ENCODE measurements at regions not wholly inside any gene's neighbourhood (a gene's known extent, or its start where the extent isn't known, plus 50 kb on each side); places are given as distances from the start of the nearest gene placed in this dataset.

DNA sequence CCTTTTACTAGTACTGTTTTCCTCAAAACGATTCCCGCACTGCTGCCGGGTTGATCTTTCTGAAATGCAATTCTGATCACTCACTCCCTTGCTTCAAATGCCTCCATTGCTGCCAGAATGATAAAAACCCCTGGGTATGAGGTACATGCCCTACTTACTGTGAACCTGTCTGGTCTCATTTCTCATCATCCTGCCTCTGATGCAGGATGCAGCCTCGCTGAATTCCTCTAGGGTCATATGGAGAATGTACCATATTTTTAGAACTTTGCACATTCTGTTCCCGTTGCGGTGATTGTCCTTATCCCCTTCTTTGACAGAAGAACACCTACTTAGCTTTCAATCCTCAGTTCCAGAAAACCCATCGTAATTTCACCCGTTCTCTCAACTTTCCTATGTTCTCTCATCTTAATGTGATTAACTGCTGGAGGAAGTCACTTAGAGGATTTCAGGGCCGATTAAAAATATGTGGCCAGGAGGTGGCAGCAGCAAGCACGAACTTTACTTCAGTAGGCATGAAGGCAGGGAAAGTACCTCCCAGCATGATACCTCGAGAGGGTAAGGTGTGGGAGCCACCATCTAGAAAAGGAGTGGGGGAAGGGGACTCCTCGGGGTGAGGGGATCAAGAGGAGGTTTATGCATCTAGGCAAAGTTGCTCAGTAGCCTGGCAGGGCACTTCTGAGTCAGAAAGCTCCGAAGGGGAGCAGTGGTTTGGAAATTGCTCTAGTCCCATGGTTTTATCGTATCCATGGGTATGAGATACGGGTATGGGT, 361.5 kb upstream of the ZP4 start:
- TF ChIP-seq ESRRG (CRISPR knock-in tag; IDR thresholded peaks at IDR 0.05) (no peak), ARNTL (CRISPR knock-in tag; IDR thresholded peaks at IDR 0.05; ENCODE audit: borderline replicate concordance, low read depth) (no peak), ZNF565 (CRISPR knock-in tag; conservative IDR thresholded peaks at IDR 0.05; ENCODE audit: low read depth) (no peak), ZNF70 (CRISPR knock-in tag; IDR thresholded peaks at IDR 0.05) (no peak), GLIS3 (CRISPR knock-in tag; IDR thresholded peaks at IDR 0.05) (no peak), RARB (CRISPR knock-in tag; IDR thresholded peaks at IDR 0.05) (no peak), OSR1 (CRISPR knock-in tag; IDR thresholded peaks at IDR 0.05) (no peak)
- TF ChIP-seq, protein P1, sequence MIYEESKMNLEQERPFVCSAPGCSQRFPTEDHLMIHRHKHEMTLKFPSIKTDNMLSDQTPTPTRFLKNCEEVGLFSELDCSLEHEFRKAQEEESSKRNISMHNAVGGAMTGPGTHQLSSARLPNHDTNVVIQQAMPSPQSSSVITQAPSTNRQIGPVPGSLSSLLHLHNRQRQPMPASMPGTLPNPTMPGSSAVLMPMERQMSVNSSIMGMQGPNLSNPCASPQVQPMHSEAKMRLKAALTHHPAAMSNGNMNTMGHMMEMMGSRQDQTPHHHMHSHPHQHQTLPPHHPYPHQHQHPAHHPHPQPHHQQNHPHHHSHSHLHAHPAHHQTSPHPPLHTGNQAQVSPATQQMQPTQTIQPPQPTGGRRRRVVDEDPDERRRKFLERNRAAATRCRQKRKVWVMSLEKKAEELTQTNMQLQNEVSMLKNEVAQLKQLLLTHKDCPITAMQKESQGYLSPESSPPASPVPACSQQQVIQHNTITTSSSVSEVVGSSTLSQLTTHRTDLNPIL (CRISPR knock-in tag; IDR thresholded peaks at IDR 0.05; ENCODE audit: low read depth) = no peak
- peak; percentile 77 for ATAC-seq

DNA sequence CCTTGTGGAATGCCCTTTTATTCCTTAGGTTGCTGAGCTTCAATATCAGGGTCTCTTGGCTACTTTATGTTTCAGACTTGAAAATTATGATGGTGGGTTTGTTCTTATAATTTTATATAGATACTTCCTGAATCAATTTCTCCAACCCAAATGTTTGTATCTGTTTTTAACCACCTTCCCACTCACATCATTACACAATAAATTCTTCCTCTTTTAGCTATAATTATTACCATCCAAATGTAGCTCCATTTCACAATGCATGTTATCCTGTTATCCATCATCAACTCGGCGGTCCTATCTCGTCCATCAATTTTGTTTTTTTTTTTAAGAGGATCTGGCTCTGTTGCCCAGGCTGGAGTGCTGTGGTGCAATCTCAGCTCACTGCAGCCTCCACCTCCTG, 357.6 kb upstream of the ZP4 start:
- no peak for ATAC-seq
- TF ChIP-seq CSDC2 (CRISPR knock-in tag; IDR thresholded peaks at IDR 0.05) (no peak), ZNF70 (CRISPR knock-in tag; IDR thresholded peaks at IDR 0.05) (no peak), RARB (CRISPR knock-in tag; IDR thresholded peaks at IDR 0.05) (no peak), SNAI2 (CRISPR knock-in tag; IDR thresholded peaks at IDR 0.05) (no peak), BACH2 (CRISPR knock-in tag; IDR thresholded peaks at IDR 0.05; ENCODE audit: borderline replicate concordance) (no peak), ZFP30 (CRISPR knock-in tag; IDR thresholded peaks at IDR 0.05) (no peak), PPARA (CRISPR knock-in tag; IDR thresholded peaks at IDR 0.05; ENCODE audit: borderline replicate concordance) (no peak), ZNF565 (CRISPR knock-in tag; conservative IDR thresholded peaks at IDR 0.05; ENCODE audit: low read depth) (no peak)
- TF ChIP-seq, protein P1 (CRISPR knock-in tag; IDR thresholded peaks at IDR 0.05; ENCODE audit: low read depth) = no peak
- TF ChIP-seq, protein P2, sequence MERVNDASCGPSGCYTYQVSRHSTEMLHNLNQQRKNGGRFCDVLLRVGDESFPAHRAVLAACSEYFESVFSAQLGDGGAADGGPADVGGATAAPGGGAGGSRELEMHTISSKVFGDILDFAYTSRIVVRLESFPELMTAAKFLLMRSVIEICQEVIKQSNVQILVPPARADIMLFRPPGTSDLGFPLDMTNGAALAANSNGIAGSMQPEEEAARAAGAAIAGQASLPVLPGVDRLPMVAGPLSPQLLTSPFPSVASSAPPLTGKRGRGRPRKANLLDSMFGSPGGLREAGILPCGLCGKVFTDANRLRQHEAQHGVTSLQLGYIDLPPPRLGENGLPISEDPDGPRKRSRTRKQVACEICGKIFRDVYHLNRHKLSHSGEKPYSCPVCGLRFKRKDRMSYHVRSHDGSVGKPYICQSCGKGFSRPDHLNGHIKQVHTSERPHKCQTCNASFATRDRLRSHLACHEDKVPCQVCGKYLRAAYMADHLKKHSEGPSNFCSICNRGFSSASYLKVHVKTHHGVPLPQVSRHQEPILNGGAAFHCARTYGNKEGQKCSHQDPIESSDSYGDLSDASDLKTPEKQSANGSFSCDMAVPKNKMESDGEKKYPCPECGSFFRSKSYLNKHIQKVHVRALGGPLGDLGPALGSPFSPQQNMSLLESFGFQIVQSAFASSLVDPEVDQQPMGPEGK (CRISPR knock-in tag; IDR thresholded peaks at IDR 0.05; ENCODE audit: borderline replicate concordance) = no peak

GRCh38 chr1:238242181-238242580, 351.5 kb upstream of the ZP4 start:
- no peak for ATAC-seq
- no peak for TF ChIP-seq TOX (CRISPR knock-in tag; IDR thresholded peaks at IDR 0.05; ENCODE audit: borderline replicate concordance)

GRCh38 chr1:238241607-238242006, 350.9 kb upstream of the ZP4 start:
- no peak for ATAC-seq
- TF ChIP-seq ZNF8 (CRISPR knock-in tag; IDR thresholded peaks at IDR 0.05) = no peak
- no peak for TF ChIP-seq ISL1 (CRISPR knock-in tag; IDR thresholded peaks at IDR 0.05)
- no peak for TF ChIP-seq TOX (CRISPR knock-in tag; IDR thresholded peaks at IDR 0.05; ENCODE audit: borderline replicate concordance)
- no peak for TF ChIP-seq RARB (CRISPR knock-in tag; IDR thresholded peaks at IDR 0.05)
- no peak for TF ChIP-seq TSHZ2 (CRISPR knock-in tag; IDR thresholded peaks at IDR 0.05)
- TF ChIP-seq ARNTL (CRISPR knock-in tag; IDR thresholded peaks at IDR 0.05; ENCODE audit: borderline replicate concordance, low read depth) = no peak
- no peak for TF ChIP-seq CSDC2 (CRISPR knock-in tag; IDR thresholded peaks at IDR 0.05)
- TF ChIP-seq POU6F1 (CRISPR knock-in tag; IDR thresholded peaks at IDR 0.05; ENCODE audit: borderline replicate concordance, low read depth) = no peak
- no peak for TF ChIP-seq ESRRG (CRISPR knock-in tag; IDR thresholded peaks at IDR 0.05)
- TF ChIP-seq OSR1 (CRISPR knock-in tag; IDR thresholded peaks at IDR 0.05) = no peak
- no peak for TF ChIP-seq PPARA (CRISPR knock-in tag; IDR thresholded peaks at IDR 0.05; ENCODE audit: borderline replicate concordance)
- no peak for TF ChIP-seq ZFP3 (CRISPR knock-in tag; IDR thresholded peaks at IDR 0.05)
- TF ChIP-seq, protein P1 (CRISPR knock-in tag; IDR thresholded peaks at IDR 0.05; ENCODE audit: low read depth) = no peak

Data from SK-N-SH treated with all-trans-retinoic acid at 6 μM for 48 hours (cell line).